Activated naive CD8-positive, alpha-beta T cell treated with anti-CD3 and anti-CD28 coated beads, Interleukin-2, amount 10 ng/mL, durations not matched to agents 7 days and 5 days (primary cell): ENCODE measurements at regions not wholly inside any gene's neighbourhood (a gene's known extent, or its start where the extent isn't known, plus 50 kb on each side); places are given as distances from the start of the nearest gene placed in this dataset.
"Not testable (repeated sequence)": the region's sequence is repeated elsewhere in the genome, so short reads cannot be mapped to it uniquely, and the experiment has no call there.

Experiments
- ATAC-seq: fragments of 150-1000 bp; cut with Tn5 transposase; one replicate; pipeline ENCODE4 v1.10.0; 2021; ENCODE audit warnings: low read depth, moderate library complexity
- POLR2A ChIA-PET: fragments of 350-600 bp; sonication (Branson Sonifier 250); formaldehyde crosslinking; loops from one replicate; lab custom pipeline; 2021; ENCODE audit warnings: antibody characterized with exemption; lab: Charles Lee
- DNase-seq: peaks from one replicate; pipeline ENCODE4 v3.0.0; 2021
- H3K27ac Mint-ChIP-seq: one replicate; pipeline ENCODE4 v1.8.0; 2022; ENCODE audit warnings: mild to moderate bottlenecking, mixed read lengths
- H3K27me3 Mint-ChIP-seq: one replicate; pipeline ENCODE4 v1.8.0; 2022; ENCODE audit warnings: mild to moderate bottlenecking, moderate library complexity, mixed read lengths
- H3K36me3 Mint-ChIP-seq: one replicate; pipeline ENCODE4 v1.8.0; 2021; ENCODE audit warnings: mild to moderate bottlenecking, mixed read lengths
- H3K4me1 Mint-ChIP-seq: one replicate; pipeline ENCODE4 v1.8.0; 2021; ENCODE audit warnings: mixed read lengths
- H3K4me3 Mint-ChIP-seq: one replicate; pipeline ENCODE4 v1.8.0; 2022; ENCODE audit warnings: mild to moderate bottlenecking, moderate library complexity, mixed read lengths
- H3K9me3 Mint-ChIP-seq: one replicate; pipeline ENCODE4 v1.8.0; 2021; ENCODE audit warnings: mixed read lengths

DNA sequence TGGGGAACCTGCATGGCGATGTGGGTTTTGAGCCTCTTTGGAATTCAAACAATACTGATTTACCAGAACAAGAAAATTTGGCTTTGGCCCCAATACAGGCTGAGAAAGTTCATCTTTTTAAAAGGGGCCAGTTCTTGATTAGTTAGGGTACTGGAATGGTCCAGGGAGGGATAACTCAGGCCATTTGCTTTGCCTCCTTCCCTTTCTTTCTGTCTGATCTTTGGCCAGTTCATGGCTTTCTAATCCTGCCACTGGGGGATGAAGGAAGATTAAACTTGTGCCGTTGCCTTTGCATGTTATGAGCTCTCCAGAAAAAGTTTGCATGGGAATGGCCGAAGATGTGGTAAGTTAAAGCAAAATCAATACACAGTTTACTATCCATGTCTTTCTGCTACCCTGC lies 78.4 kb downstream of the ADAMTS15 start:
- POLR2A ChIA-PET = no interaction called here
- Mint-ChIP-seq H3K36me3 (no peaks in the 10 kb centered on the region), H3K27ac (no peak overlapping the region), H3K9me3 (no peaks in the 10 kb centered on the region), H3K27me3 (peaks cover 8% of the 10 kb centered on the region), H3K4me3 (no peak overlapping the region), H3K4me1 (peaks cover 3% of the 10 kb centered on the region)
- DNase-seq (no peak), ATAC-seq (no peak)

DNA sequence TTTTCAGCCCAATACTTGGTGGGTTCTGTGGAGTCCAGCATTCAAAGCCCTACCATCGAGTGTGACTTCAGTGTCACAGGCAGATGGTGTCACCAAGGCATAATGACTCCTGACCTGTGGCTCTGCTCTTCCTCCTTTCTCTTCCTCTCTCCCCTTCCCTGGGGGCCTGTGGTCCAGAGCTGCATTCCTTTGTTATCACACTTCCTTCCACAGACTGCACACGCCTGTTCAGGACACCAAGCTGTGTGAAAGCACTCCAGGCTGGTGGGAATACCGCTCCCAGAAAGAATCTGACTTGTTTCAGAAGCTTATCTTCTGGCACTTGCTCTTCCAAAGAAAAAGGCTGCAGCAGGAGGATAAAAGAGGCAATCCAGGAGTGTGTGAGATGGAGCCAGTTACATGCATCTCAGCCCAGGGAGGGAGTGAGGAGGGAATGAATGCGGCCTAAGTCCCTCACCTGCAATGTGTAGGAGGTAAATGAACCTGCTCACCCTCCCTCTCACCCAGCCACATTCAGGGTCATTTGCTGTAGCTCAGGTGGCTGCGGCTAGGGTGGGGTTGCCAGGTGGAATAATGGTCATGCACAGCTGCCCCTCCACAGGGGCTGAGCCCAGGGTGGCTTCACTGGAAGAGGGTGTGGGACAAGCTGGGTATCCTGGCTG lies 79.3 kb downstream of the ADAMTS15 start:
- DNase-seq (no peak), ATAC-seq (no peak)
- no peak overlapping the region for H3K4me3 Mint-ChIP-seq
- POLR2A ChIA-PET = no interaction called here
- H3K27ac Mint-ChIP-seq = no peak overlapping the region
- peaks cover 10% of the 10 kb centered on the region for H3K27me3 Mint-ChIP-seq
- peaks cover 3% of the 10 kb centered on the region for H3K4me1 Mint-ChIP-seq
- H3K36me3 Mint-ChIP-seq = no peaks in the 10 kb centered on the region
- no peaks in the 10 kb centered on the region for H3K9me3 Mint-ChIP-seq

DNA sequence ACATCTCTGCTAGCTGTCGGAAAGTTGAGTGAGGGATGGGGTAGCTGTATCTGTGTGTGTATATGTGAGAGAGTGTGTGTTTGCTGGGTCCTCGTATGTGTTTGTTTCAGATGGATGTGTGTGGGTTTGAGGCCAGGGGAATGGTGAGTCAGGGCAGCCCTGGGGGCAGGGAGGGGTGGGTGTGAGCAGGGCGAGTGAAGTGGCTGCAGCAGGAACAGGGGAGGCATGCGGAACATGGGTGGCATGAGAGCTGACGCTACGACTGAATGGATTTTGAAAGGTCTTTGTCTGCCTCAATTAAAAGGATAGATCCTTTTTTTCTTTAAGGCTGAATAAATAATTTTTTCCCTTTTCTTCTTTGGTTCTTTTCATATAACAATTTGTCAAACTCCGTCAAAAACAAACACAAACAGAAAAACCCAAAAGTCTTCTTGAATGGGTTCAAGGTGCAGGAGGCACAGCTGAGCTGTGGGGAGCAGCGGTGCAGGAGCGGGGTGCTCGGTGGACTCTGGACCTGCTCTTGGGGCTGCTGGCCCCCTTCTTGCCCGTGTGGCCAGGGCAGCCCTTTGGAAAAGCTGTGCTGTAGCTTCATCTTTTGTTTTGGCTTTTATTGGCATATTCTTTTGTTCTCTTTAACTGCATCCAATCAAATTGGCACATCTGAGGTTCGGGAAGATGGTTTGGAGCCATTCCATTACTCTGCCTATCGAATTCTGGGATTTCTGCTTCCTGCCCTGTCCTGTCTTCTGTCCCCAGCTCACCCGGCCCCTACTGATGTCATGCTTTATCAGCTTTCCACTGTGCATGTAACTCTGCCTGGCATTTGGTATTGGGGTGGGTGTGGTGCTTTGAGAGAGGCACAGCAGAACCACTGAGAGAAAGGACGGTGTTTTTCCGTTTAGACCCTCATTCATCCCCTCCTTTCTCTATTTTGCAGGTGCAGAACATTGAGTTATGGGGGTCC lies 80.1 kb downstream of the ADAMTS15 start:
- H3K36me3 Mint-ChIP-seq = no peaks in the 10 kb centered on the region
- no peak overlapping the region for H3K4me3 Mint-ChIP-seq
- DNase-seq (no peak), ATAC-seq (no peak)
- POLR2A ChIA-PET = no interaction called here
- H3K27ac Mint-ChIP-seq = no peak overlapping the region
- H3K9me3 Mint-ChIP-seq = no peaks in the 10 kb centered on the region
- H3K27me3 Mint-ChIP-seq = peaks cover 7% of the 10 kb centered on the region
- peaks cover 3% of the 10 kb centered on the region for H3K4me1 Mint-ChIP-seq

DNA sequence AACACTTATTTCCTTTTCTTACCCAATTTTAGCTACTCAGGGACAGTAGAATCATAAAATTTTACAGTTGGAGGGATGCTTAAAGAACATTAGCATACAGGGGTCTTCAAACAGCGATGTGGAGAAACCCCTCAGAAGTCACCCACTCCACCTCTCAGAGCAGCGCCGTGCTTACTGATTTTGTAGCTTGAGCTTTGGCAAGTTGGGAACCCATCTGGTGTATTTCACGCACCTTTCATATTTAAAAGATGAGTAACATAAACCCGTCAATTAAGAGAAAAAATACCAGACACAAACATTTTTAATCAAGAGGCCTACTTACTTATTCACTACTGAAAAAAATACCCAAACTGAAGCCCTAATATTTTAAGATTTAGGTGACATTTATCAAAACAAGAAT lies 80.9 kb downstream of the ADAMTS15 start:
- POLR2A ChIA-PET = no interaction called here
- H3K27me3 Mint-ChIP-seq = peaks cover 7% of the 10 kb centered on the region
- H3K4me3 Mint-ChIP-seq = no peak overlapping the region
- no peaks in the 10 kb centered on the region for H3K36me3 Mint-ChIP-seq
- no peaks in the 10 kb centered on the region for H3K9me3 Mint-ChIP-seq
- no peak for ATAC-seq
- H3K4me1 Mint-ChIP-seq = peaks cover 3% of the 10 kb centered on the region
- no peak overlapping the region for H3K27ac Mint-ChIP-seq
- DNase-seq = no peak

DNA sequence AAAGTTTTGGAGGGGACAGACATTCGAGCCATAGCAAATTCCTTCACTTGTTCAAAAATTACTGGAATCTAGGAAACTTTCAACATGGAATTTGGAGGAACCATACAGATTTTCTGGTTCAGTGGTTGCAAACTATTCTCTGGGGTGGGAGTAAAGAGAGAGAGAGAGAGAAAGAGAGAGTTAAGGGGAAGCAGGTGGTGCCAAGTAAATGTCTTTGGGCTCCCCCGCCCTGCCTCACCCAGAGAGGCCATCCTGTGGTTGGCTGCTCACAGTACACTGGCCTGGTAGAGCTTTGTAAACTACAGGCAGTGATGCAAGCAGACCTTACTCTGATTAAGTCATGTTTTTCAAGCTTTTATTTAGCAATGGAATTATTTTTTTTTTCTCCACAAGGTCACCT lies 82.6 kb downstream of the ADAMTS15 start:
- Mint-ChIP-seq H3K4me1 (peaks cover 1% of the 10 kb centered on the region), H3K9me3 (no peaks in the 10 kb centered on the region), H3K27me3 (peaks cover 12% of the 10 kb centered on the region), H3K36me3 (no peaks in the 10 kb centered on the region), H3K27ac (no peak overlapping the region), H3K4me3 (no peak overlapping the region)
- no peak for DNase-seq
- POLR2A ChIA-PET = no interaction called here
- ATAC-seq = no peak

DNA sequence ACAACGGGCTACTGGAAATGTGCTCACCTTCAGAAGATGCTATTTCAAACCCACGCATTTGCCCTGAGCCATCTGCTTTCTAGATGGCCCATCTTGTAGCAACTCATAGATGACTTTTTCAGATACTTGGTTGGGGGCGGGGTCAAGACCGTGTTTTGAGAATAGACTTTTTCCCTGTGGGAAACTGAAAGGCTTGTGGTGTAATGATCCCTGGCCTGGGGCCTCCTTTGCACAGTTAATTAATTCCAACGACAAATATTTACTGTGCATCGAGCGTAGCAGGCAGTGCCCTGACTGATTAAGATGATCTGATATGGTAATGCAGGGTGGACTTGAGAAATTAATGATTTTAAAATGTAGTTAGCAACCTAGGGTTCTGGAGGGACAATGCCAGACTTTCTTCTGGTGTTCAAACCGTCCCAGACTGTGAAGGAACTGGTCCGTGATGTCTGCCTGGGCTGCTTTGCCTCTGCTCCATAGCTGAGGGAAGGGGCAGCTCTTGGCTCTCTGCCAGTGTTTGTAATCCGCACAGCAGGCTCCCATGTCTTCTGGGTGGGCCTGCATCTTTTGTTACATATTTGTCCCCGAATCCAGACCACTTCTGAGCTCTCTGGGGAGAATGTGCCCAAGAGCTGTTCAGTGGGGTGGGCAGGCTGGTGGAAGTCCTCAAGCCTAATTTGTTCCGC lies 84.8 kb downstream of the ADAMTS15 start:
- Mint-ChIP-seq H3K4me3 (no peak overlapping the region), H3K36me3 (no peaks in the 10 kb centered on the region), H3K4me1 (peaks cover 1% of the 10 kb centered on the region), H3K27me3 (peaks cover 15% of the 10 kb centered on the region), H3K9me3 (no peaks in the 10 kb centered on the region), H3K27ac (no peak overlapping the region)
- POLR2A ChIA-PET = no interaction called here
- DNase-seq (no peak), ATAC-seq (no peak)

DNA sequence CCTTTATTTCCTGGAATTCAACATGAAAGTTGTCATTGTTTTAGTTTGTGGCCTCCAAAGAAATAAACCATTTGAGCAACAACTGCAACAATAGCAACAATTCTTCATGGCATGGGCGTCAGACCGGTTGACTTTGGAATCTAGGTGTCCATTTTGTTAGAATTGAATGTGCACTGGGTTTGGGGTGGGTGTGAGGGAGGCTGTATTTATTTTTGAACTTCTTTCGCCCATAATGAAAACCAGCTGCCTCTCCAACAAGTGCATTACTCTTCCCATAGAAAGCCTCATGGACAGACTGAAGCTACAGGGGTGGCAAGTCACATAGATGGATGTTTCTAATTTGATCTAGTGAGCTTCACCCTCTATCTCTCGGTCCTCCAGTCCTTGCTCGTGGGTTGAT lies 85.4 kb downstream of the ADAMTS15 start:
- H3K27ac Mint-ChIP-seq = no peak overlapping the region
- no peaks in the 10 kb centered on the region for H3K9me3 Mint-ChIP-seq

DNA sequence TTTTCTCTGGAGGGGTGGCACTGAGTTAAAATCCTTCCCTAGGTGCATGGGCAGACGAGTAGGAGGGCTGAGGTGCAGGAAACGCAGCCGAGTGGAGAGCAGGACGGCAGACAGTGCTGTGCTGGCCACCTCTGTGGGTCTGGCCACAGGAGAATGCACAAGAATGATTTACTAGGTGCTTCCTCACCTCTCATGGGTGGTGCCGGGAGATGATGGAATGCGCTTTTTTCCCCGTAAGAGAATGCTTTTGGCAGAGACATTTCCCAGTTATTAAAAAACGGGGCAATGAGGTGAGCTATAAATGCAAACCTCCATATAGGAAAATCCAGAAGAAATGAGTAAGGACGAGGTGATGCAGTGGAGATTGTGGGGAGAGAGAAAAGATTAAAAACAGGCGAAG lies 86.1 kb downstream of the ADAMTS15 start:
- ATAC-seq (no peak), DNase-seq (no peak)
- H3K27me3 Mint-ChIP-seq = peaks cover 21% of the 10 kb centered on the region
- POLR2A ChIA-PET = no interaction called here
- H3K4me3 Mint-ChIP-seq = no peak overlapping the region
- no peak overlapping the region for H3K27ac Mint-ChIP-seq
- H3K36me3 Mint-ChIP-seq = no peaks in the 10 kb centered on the region
- peaks cover 1% of the 10 kb centered on the region for H3K4me1 Mint-ChIP-seq
- H3K9me3 Mint-ChIP-seq = no peaks in the 10 kb centered on the region

More for the DNA sequence above, 85.4 kb downstream of the ADAMTS15 start:
- Mint-ChIP-seq H3K36me3 (no peaks in the 10 kb centered on the region), H3K4me1 (peaks cover 1% of the 10 kb centered on the region), H3K27me3 (peaks cover 17% of the 10 kb centered on the region), H3K4me3 (no peak overlapping the region)
- DNase-seq = no peak
- POLR2A ChIA-PET = no interaction called here
- no peak for ATAC-seq

DNA sequence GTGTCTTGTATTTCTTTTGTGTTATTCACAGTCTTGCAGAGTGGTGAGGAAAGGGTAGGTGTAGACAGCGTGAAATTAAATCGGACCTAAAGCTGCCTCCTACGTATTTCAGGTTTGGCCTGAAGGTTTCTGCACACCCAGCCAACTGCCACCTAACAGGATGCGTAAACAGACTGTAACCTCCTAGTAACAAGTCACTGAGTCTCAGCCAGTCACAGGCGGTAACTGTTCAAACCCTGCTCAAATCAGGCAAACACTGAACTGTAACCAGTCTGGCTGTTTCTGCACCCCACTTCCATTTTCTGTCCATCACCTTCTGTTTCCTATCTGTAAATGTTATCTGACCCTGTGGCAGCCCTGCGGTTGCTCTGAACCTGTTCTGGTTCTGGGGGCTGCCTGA lies 87.1 kb downstream of the ADAMTS15 start:
- ATAC-seq = no peak
- no peak overlapping the region for H3K4me3 Mint-ChIP-seq
- peaks cover 1% of the 10 kb centered on the region for H3K4me1 Mint-ChIP-seq
- no peak for DNase-seq
- H3K27ac Mint-ChIP-seq = no peak overlapping the region
- H3K27me3 Mint-ChIP-seq = peaks cover 28% of the 10 kb centered on the region
- H3K9me3 Mint-ChIP-seq = no peaks in the 10 kb centered on the region
- H3K36me3 Mint-ChIP-seq = no peaks in the 10 kb centered on the region
- POLR2A ChIA-PET = no interaction called here

DNA sequence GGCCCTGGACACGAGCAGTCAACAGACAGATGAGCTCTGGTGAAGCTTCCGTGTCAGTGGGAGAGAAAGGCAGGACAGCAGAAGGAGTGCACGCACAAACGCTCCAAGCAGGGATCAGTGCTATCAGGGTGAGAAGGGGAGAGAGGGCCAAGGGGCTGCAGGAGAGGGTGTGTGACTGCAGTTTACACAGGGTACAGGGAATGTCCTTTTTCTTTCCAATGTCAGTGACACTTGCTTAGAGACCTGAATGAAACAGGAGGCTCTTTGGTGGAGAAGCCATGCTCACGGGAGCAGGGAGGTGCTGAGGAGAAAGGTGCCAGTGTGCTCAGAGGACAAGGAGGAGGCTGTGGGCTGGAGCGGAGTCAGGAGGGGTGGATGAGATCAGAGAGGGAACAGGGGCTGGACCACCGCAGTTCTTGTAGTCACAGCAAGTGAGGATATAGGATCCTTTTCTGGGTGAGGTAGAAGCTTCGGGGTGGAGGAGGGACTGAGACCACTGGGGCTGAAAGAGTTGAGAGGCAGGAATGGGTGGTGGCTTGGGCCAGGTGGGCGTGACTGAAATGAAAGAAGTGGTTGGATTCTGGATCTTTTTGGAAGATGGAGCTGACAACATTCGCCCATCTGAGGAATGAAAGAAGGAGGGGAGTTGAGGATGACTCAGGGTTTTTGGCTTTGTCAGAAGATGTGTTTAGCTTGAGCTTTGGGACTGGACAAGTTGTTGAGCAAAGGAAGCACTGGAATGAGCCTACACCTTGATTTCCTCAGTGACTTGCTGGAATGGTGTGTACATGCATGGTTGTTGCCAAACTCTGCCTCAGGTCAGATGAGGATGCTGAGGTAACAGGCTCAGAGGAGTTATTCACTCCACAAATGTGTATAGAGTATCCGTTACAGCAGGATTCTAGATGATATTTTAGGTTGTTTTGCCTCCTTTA lies 87.9 kb downstream of the ADAMTS15 start:
- no peak overlapping the region for H3K4me3 Mint-ChIP-seq
- H3K36me3 Mint-ChIP-seq = no peaks in the 10 kb centered on the region
- DNase-seq (no peak), ATAC-seq (no peak)
- POLR2A ChIA-PET = no interaction called here
- H3K27ac Mint-ChIP-seq = no peak overlapping the region
- peaks cover 1% of the 10 kb centered on the region for H3K4me1 Mint-ChIP-seq
- no peaks in the 10 kb centered on the region for H3K9me3 Mint-ChIP-seq
- H3K27me3 Mint-ChIP-seq = peaks cover 29% of the 10 kb centered on the region

DNA sequence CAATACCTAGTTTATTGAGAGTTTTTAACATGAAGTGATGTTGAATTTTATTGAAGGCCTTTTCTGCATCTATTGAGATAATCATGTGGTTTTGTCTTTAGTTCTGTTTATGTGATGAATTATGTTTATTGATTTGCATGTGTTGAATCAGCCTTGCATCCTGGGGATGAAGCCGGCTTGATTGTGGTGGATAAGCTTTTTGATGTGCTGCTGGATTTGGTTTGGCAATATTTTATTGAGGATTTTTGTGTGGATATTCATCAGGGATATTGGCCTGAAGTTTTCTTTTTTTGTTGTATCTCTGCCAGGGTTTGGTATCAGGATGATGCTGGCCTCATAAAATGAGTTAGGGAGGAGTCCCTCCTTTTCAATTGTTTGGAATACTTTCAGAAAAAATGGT lies 91.2 kb downstream of the ADAMTS15 start:
- H3K4me1 Mint-ChIP-seq, H3K27ac Mint-ChIP-seq, H3K4me3 Mint-ChIP-seq, ATAC-seq, POLR2A ChIA-PET, H3K9me3 Mint-ChIP-seq, DNase-seq, H3K36me3 Mint-ChIP-seq: not testable (repeated sequence)
- H3K27me3 Mint-ChIP-seq = peaks cover 32% of the 10 kb centered on the region

DNA sequence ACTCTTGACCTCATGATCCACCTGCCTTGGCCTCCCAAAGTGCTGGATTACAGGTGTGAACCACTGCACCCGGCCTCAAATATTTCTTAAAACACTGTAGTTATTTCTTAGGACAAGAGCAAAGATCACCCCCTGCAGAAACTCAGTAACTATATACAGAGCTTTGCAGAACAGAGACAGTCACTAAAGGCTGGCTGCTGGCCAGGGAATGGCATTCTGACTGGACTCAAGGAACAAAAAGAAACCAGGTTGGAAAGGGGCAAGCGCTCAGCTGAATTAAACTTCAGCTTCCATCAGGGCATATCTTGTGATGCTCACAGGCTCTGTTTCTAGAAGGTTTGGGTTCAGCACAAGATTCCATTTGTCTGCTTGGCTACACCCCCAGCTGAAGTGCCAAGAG lies 95.8 kb downstream of the ADAMTS15 start:
- H3K27ac Mint-ChIP-seq = no peak overlapping the region
- H3K9me3 Mint-ChIP-seq = no peaks in the 10 kb centered on the region
- H3K4me1 Mint-ChIP-seq = no peaks in the 10 kb centered on the region
- H3K36me3 Mint-ChIP-seq = no peaks in the 10 kb centered on the region
- no peak for DNase-seq
- ATAC-seq = no peak
- H3K4me3 Mint-ChIP-seq = no peak overlapping the region
- POLR2A ChIA-PET = no interaction called here
- peaks cover 20% of the 10 kb centered on the region for H3K27me3 Mint-ChIP-seq
